NCI-H526 treated with DMSO at 0.1 percent for 48 hours (cell line): ENCODE measurements at regions not wholly inside any gene's neighbourhood (a gene's known extent, or its start where the extent isn't known, plus 50 kb on each side); places are given as distances from the start of the nearest gene placed in this dataset.

Experiments
- DNase-seq: peaks from one replicate; lab custom pipeline; 2025; lab: John Stamatoyannopoulos, UW

GRCh38 chr11:92276773-92277172 lies 52.2 kb downstream of the FAT3 start:
- no peak for DNase-seq

- DNase-seq, result no peak
Measured at GRCh38 chr11:92277871-92278270, 53.3 kb downstream of the FAT3 start.

- no peak for DNase-seq
Measured at GRCh38 chr11:92278791-92279433, 54.3 kb downstream of the FAT3 start.

- no peak for DNase-seq
Measured at GRCh38 chr11:92284107-92284506, 59.5 kb downstream of the FAT3 start.

- no peak for DNase-seq
Measured at GRCh38 chr11:92284558-92284957, 59.9 kb downstream of the FAT3 start.

GRCh38 chr11:92285776-92286175 lies 61.2 kb downstream of the FAT3 start:
- no peak for DNase-seq

- DNase-seq, result no peak
Measured at GRCh38 chr11:92286709-92287108, 62.1 kb downstream of the FAT3 start.

GRCh38 chr11:92295175-92296137 lies 70.8 kb downstream of the FAT3 start:
- DNase-seq, result no peak

- DNase-seq, result no peak
Measured at GRCh38 chr11:92296138-92296515, 71.5 kb downstream of the FAT3 start.

GRCh38 chr11:92297567-92298553 lies 73.2 kb downstream of the FAT3 start:
- DNase-seq, result no peak

- no peak for DNase-seq
Measured at GRCh38 chr11:92300876-92301275, 76.3 kb downstream of the FAT3 start.

- DNase-seq, result no peak
Measured at GRCh38 chr11:92302770-92303169, 78.2 kb downstream of the FAT3 start.

- DNase-seq, result peak; percentile 93
Measured at GRCh38 chr11:92304271-92304670, 79.7 kb downstream of the FAT3 start.

- no peak for DNase-seq
Measured at GRCh38 chr11:92306966-92307510, 82.4 kb downstream of the FAT3 start.

- DNase-seq, result no peak
Measured at GRCh38 chr11:92308366-92308765, 83.7 kb downstream of the FAT3 start.

- no peak for DNase-seq
Measured at GRCh38 chr11:92311616-92312449, 87.2 kb downstream of the FAT3 start.

GRCh38 chr11:92313784-92314183 lies 89.2 kb downstream of the FAT3 start:
- no peak for DNase-seq

GRCh38 chr11:92314499-92314898 lies 89.9 kb downstream of the FAT3 start:
- DNase-seq, result no peak

- DNase-seq, result no peak
Measured at GRCh38 chr11:92316106-92316809, 91.6 kb downstream of the FAT3 start.

GRCh38 chr11:92317222-92317621 lies 92.6 kb downstream of the FAT3 start:
- DNase-seq, result no peak
